ENCODE measurements at regions not wholly inside any gene's neighbourhood (a gene's known extent, or its start where the extent isn't known, plus 50 kb on each side); places are given as distances from the start of the nearest gene placed in this dataset.

DNA sequence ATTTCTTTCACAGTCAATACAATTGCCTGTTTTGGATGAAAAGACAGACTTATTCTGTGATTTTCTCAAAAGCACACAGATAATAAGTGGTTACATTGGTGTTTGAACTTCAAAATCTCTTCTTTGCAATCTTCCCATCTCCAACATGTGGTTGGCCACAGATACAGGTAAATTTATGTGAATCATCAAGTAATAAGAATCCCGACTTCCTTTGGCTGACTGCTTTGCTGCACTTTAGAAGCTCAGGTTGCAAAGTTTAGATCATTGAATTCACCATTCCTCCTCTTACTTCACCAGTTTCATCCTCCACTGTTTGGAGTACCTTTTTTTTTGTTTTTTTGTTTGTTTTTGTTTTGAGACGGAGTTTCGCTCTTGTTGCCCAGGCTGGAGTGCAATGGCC, 56.5 kb upstream of the ADRB2 start:
- no peaks in the 10 kb centered on the region for H3K36me3 ChIP-seq (ENCODE audit: insufficient read depth, low read length)
- TF ChIP-seq, protein P1, sequence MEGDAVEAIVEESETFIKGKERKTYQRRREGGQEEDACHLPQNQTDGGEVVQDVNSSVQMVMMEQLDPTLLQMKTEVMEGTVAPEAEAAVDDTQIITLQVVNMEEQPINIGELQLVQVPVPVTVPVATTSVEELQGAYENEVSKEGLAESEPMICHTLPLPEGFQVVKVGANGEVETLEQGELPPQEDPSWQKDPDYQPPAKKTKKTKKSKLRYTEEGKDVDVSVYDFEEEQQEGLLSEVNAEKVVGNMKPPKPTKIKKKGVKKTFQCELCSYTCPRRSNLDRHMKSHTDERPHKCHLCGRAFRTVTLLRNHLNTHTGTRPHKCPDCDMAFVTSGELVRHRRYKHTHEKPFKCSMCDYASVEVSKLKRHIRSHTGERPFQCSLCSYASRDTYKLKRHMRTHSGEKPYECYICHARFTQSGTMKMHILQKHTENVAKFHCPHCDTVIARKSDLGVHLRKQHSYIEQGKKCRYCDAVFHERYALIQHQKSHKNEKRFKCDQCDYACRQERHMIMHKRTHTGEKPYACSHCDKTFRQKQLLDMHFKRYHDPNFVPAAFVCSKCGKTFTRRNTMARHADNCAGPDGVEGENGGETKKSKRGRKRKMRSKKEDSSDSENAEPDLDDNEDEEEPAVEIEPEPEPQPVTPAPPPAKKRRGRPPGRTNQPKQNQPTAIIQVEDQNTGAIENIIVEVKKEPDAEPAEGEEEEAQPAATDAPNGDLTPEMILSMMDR (IDR thresholded peaks at IDR 0.05; ENCODE audit: borderline replicate concordance, extremely low read depth, low read length, poor library complexity, severe bottlenecking) = no peak
- TF ChIP-seq EZH2 (IDR thresholded peaks at IDR 0.05; ENCODE audit: borderline replicate concordance, low read depth, low read length, severe bottlenecking) = no peak

DNA sequence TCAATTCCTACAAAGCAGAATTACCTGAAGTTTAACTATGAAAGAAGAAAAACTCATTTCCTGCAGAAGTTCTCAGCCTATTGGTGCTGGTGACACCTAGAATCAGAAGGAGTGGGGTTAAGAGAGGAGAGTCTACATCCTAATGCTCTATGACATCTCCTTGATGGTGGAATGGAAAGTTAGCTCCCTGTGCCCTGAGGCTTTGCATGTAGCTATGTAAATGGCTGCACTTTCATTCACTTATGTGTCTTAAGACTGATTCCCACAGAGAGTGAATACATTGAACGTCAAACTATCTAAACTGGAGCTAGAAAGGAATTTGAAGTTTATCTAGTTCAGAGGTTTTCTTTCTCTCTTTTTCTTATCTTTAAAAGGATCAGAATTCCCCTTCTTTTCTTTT, 52.1 kb upstream of the ADRB2 start:
- H3K4me3 ChIP-seq (ENCODE audit: low read depth in 1 of 2, low read length in 2 of 2) = no peak overlapping the region
- H3K9ac ChIP-seq (ENCODE audit: low read depth, low read length) = no peak overlapping the region
- TF ChIP-seq EZH2 (IDR thresholded peaks at IDR 0.05; ENCODE audit: borderline replicate concordance, low read depth, low read length, severe bottlenecking) = no peak
- TF ChIP-seq, protein P1 (IDR thresholded peaks at IDR 0.05; ENCODE audit: borderline replicate concordance, extremely low read depth, low read length, poor library complexity, severe bottlenecking) = no peak
- H3K27ac ChIP-seq (ENCODE audit: low read length) = no peak overlapping the region
- no peak for ATAC-seq (ENCODE audit: insufficient read depth, low read depth)
- H2AFZ ChIP-seq (ENCODE audit: low read depth, low read length) = no peak overlapping the region
- H4K20me1 ChIP-seq (ENCODE audit: insufficient read depth, low read length) = no peaks in the 10 kb centered on the region
- no peak overlapping the region for H3K4me2 ChIP-seq (ENCODE audit: insufficient read depth, low read length)
- H3K36me3 ChIP-seq (ENCODE audit: insufficient read depth, low read length) = no peaks in the 10 kb centered on the region
- no peak for DNase-seq
- H3K27me3 ChIP-seq (ENCODE audit: insufficient read depth, low read length, poor library complexity) = no peaks in the 10 kb centered on the region
- H3K4me1 ChIP-seq (ENCODE audit: insufficient read depth, low read length) = no peaks in the 10 kb centered on the region
- H3K9me3 ChIP-seq (ENCODE audit: insufficient read depth, low read length, severe bottlenecking) = no peaks in the 10 kb centered on the region
- no peaks in the 10 kb centered on the region for H3K79me2 ChIP-seq (ENCODE audit: insufficient read depth, low read length)

More for the DNA sequence above, 56.5 kb upstream of the ADRB2 start:
- ATAC-seq (ENCODE audit: insufficient read depth, low read depth) (no peak), DNase-seq (no peak)
- no peaks in the 10 kb centered on the region for H3K9me3 ChIP-seq (ENCODE audit: insufficient read depth, low read length, severe bottlenecking)
- no peak overlapping the region for H3K4me3 ChIP-seq (ENCODE audit: low read depth in 1 of 2, low read length in 2 of 2)
- H3K79me2 ChIP-seq (ENCODE audit: insufficient read depth, low read length) = no peaks in the 10 kb centered on the region
- H3K4me1 ChIP-seq (ENCODE audit: insufficient read depth, low read length) = no peaks in the 10 kb centered on the region
- H2AFZ ChIP-seq (ENCODE audit: low read depth, low read length) = no peak overlapping the region
- H4K20me1 ChIP-seq (ENCODE audit: insufficient read depth, low read length) = no peaks in the 10 kb centered on the region
- no peak overlapping the region for H3K4me2 ChIP-seq (ENCODE audit: insufficient read depth, low read length)
- no peak overlapping the region for H3K27ac ChIP-seq (ENCODE audit: low read length)
- no peak overlapping the region for H3K9ac ChIP-seq (ENCODE audit: low read depth, low read length)
- H3K27me3 ChIP-seq (ENCODE audit: insufficient read depth, low read length, poor library complexity) = no peaks in the 10 kb centered on the region

DNA sequence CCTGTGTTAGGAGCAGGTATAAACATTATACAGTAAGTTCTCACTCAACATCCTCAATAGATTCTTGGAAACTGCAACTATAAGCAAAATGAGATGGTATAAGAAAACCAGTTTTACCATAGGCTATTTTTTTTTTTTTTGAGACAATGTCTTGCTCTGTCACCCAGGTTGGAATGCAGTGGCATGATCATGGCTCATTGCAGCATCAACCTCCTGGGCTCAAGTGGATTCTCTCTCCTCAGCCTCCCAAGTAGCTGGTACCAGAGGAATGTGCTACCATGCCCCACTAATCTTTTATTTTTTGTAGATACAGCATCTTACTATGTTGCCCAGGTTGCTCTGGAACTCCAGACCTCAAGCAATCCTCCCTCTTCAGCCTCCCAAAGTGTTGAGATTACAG, 50.1 kb upstream of the ADRB2 start:
- H3K79me2 ChIP-seq (ENCODE audit: insufficient read depth, low read length) = no peaks in the 10 kb centered on the region
- no peak overlapping the region for H3K4me2 ChIP-seq (ENCODE audit: insufficient read depth, low read length)
- no peaks in the 10 kb centered on the region for H3K27me3 ChIP-seq (ENCODE audit: insufficient read depth, low read length, poor library complexity)
- no peak overlapping the region for H3K9ac ChIP-seq (ENCODE audit: low read depth, low read length)
- TF ChIP-seq EZH2 (IDR thresholded peaks at IDR 0.05; ENCODE audit: borderline replicate concordance, low read depth, low read length, severe bottlenecking) = no peak
- TF ChIP-seq, protein P1 (IDR thresholded peaks at IDR 0.05; ENCODE audit: borderline replicate concordance, extremely low read depth, low read length, poor library complexity, severe bottlenecking) = no peak
- DNase-seq = no peak
- no peaks in the 10 kb centered on the region for H4K20me1 ChIP-seq (ENCODE audit: insufficient read depth, low read length)
- H3K36me3 ChIP-seq (ENCODE audit: insufficient read depth, low read length) = no peaks in the 10 kb centered on the region
- H2AFZ ChIP-seq (ENCODE audit: low read depth, low read length) = no peak overlapping the region
- H3K4me1 ChIP-seq (ENCODE audit: insufficient read depth, low read length) = no peaks in the 10 kb centered on the region
- no peak overlapping the region for H3K27ac ChIP-seq (ENCODE audit: low read length)
- no peak for ATAC-seq (ENCODE audit: insufficient read depth, low read depth)
- H3K9me3 ChIP-seq (ENCODE audit: insufficient read depth, low read length, severe bottlenecking) = no peaks in the 10 kb centered on the region
- H3K4me3 ChIP-seq (ENCODE audit: low read depth in 1 of 2, low read length in 2 of 2) = no peak overlapping the region
